Calu3 (cell line): ENCODE measurements at regions not wholly inside any gene's neighbourhood (a gene's known extent, or its start where the extent isn't known, plus 50 kb on each side); places are given as distances from the start of the nearest gene placed in this dataset.

Experiments
- BruUV-seq: library from RNA; stranded (reverse); fragments of 400-500 nt; replicated peaks from 2 replicates; lab custom pipeline; 2021; lab: Mats Ljungman, UMichigan
- CTCF ChIA-PET: fragments of 300-600 bp; sonication (Branson Sonifier 250); formaldehyde crosslinking; loops from one replicate; lab custom pipeline; 2022; ENCODE audit warnings: antibody characterized with exemption; lab: Charles Lee
- DNase-seq: peaks from one replicate; pipeline ENCODE4 v3.0.0; 2022
- H3K27ac Mint-ChIP-seq: one replicate; pipeline ENCODE4 v1.8.0; 2022; ENCODE audit warnings: mixed read lengths; ENCODE audit not compliant: unreplicated experiment
- H3K27me3 Mint-ChIP-seq: one replicate; pipeline ENCODE4 v1.8.0; 2022; ENCODE audit warnings: mixed read lengths; ENCODE audit not compliant: unreplicated experiment
- H3K36me3 Mint-ChIP-seq: one replicate; pipeline ENCODE4 v1.8.0; 2022; ENCODE audit warnings: mild to moderate bottlenecking, moderate library complexity, mixed read lengths; ENCODE audit not compliant: insufficient read depth, unreplicated experiment
- H3K4me1 Mint-ChIP-seq: one replicate; pipeline ENCODE4 v1.8.0; 2022; ENCODE audit warnings: mild to moderate bottlenecking, low read depth, mixed read lengths; ENCODE audit not compliant: unreplicated experiment
- H3K4me3 Mint-ChIP-seq: one replicate; pipeline ENCODE4 v1.8.0; 2022; ENCODE audit warnings: mild to moderate bottlenecking, low read depth, moderate library complexity, mixed read lengths; ENCODE audit not compliant: unreplicated experiment
- H3K9me3 Mint-ChIP-seq: one replicate; pipeline ENCODE4 v1.8.0; 2022; ENCODE audit warnings: low read depth, mixed read lengths; ENCODE audit not compliant: unreplicated experiment
- intact Hi-C: fragments of 100-400 bp; cut with micrococcal nuclease; formaldehyde crosslinking; loops from one replicate; pipeline ENCODE4 v1.10.0; 2022; ENCODE audit not compliant: unreplicated experiment
- TF ChIP-seq, protein P1 (sequence below): fragments of 200-600 bp; IDR thresholded peaks from one replicate; pipeline ENCODE4 v1.8.0; 2022; ENCODE audit warnings: antibody characterized with exemption; ENCODE audit not compliant: unreplicated experiment

DNA sequence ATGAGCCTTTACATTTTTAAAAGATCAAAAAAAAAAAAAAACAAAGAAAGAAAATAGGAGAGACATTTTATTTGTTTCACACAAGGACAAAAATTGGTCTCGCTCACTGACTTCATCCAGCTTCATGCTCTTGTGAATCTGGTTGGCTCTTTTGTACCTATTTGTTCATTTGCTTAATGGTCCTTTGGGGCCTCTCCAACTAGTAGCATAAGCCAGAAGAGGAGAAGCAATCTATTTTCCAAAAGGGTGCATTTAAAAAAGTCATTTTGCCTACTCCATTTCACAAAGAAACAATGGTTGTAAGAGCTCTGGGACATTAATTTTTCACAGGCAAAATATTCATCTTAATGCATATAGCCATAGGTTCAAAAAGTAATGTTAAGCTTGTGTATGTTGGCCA is 168.3 kb upstream of the ADAMTS9 start:
- no TSS peak for BruUV-seq
- Mint-ChIP-seq H3K36me3 (no peaks in the 10 kb centered on the region), H3K27me3 (no peaks in the 10 kb centered on the region), H3K9me3 (no peaks in the 10 kb centered on the region), H3K27ac (no peak overlapping the region), H3K4me3 (no peak overlapping the region), H3K4me1 (peaks cover 30% of the 10 kb centered on the region)
- TF ChIP-seq, protein P1, sequence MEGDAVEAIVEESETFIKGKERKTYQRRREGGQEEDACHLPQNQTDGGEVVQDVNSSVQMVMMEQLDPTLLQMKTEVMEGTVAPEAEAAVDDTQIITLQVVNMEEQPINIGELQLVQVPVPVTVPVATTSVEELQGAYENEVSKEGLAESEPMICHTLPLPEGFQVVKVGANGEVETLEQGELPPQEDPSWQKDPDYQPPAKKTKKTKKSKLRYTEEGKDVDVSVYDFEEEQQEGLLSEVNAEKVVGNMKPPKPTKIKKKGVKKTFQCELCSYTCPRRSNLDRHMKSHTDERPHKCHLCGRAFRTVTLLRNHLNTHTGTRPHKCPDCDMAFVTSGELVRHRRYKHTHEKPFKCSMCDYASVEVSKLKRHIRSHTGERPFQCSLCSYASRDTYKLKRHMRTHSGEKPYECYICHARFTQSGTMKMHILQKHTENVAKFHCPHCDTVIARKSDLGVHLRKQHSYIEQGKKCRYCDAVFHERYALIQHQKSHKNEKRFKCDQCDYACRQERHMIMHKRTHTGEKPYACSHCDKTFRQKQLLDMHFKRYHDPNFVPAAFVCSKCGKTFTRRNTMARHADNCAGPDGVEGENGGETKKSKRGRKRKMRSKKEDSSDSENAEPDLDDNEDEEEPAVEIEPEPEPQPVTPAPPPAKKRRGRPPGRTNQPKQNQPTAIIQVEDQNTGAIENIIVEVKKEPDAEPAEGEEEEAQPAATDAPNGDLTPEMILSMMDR: no peak
- CTCF ChIA-PET: no interaction called here
- intact Hi-C loops: no loop called here
- no peak for DNase-seq

DNA sequence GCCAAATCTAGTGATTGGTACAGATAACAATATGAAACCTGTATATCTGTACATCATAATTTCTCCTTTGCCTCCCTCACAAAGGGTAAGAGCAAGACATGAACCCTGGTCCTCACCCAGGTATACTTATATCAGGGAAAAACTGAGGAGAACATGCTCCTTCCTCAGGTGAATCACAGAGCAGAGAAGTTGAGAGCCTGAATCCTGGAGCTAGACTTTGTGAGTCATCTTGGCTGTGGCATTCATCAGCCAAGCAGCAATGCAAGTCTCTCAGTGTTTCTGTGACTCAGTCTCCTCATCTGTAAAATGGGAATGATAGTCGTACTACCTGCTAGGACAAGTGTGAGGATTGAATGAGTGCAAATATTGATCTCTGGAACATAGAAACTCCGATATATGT is 165.7 kb upstream of the ADAMTS9 start:
- no peak for DNase-seq
- TF ChIP-seq, protein P1: no peak
- Mint-ChIP-seq H3K9me3 (no peaks in the 10 kb centered on the region), H3K27ac (no peak overlapping the region), H3K4me1 (peaks cover 30% of the 10 kb centered on the region), H3K27me3 (no peaks in the 10 kb centered on the region), H3K36me3 (no peaks in the 10 kb centered on the region), H3K4me3 (no peak overlapping the region)
- intact Hi-C loops: no loop called here
- CTCF ChIA-PET: interaction anchor here (0.6 kb wide), 1 partner anchor 318 kb away, joined by 5 read pairs; no protein-coding TSS in a partner anchor
- BruUV-seq: no TSS peak

DNA sequence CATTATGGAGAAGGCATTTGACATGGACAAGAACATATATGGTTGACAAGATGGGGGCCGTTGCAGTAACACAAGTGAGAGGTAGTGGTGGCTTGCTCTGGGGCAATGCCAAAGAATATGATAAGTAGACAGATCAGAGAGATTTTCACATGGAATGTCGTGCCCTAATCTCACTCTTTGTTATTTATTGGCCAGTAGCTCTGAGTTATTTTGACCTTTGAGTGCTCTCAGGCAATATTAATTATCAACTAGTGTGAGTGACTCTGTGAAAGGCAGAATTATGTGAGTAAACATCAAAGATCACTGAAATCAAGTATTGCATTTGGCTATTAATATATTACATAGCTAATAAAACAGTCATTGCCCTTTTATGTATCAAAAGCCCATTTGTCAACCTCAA is 164.9 kb upstream of the ADAMTS9 start:
- TF ChIP-seq, protein P1: no peak
- Mint-ChIP-seq H3K27ac (no peak overlapping the region), H3K27me3 (no peaks in the 10 kb centered on the region), H3K4me3 (no peak overlapping the region), H3K4me1 (peaks cover 30% of the 10 kb centered on the region), H3K36me3 (no peaks in the 10 kb centered on the region), H3K9me3 (no peaks in the 10 kb centered on the region)
- intact Hi-C loops: no loop called here
- BruUV-seq: no TSS peak
- CTCF ChIA-PET: interaction anchor here (0.6 to 0.8 kb wide), 2 partner anchors 143 to 318 kb away, joined by 5 read pairs; no protein-coding TSS in a partner anchor
- no peak for DNase-seq

DNA sequence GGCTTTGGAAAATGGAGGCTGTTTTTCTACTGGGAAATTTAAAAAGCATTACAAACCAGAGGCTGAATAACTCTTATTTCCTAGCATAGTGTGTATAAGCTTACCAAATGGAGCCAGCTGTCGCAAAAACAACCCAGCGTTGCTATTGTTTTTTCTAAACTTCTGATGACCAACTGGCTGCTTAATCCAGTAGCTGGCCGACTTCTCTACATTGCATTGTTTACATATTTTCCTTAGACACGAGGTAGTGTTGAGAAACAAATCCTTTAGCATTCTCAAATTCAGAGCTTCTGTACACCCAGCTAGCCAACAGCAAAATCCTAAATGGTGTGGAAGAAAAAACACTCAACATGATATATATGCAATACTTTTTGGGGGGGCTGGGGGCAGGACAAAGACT is 161.0 kb upstream of the ADAMTS9 start:
- Mint-ChIP-seq H3K27me3 (no peaks in the 10 kb centered on the region), H3K36me3 (no peaks in the 10 kb centered on the region), H3K9me3 (no peaks in the 10 kb centered on the region), H3K4me1 (peaks cover 19% of the 10 kb centered on the region), H3K4me3 (no peak overlapping the region), H3K27ac (no peak overlapping the region)
- DNase-seq: no peak
- CTCF ChIA-PET: no interaction called here
- intact Hi-C loops: no loop called here
- TF ChIP-seq, protein P1: no peak
- BruUV-seq: no TSS peak
